ENCODE measurements at regions not wholly inside any gene's neighbourhood (a gene's known extent, or its start where the extent isn't known, plus 50 kb on each side); places are given as distances from the start of the nearest gene placed in this dataset.

- no peak for TF ChIP-seq CTCF (conservative IDR thresholded peaks at IDR 0.05; ENCODE audit: low read length)
Measured at GRCh38 chr2:59925321-59925720, 628.1 kb downstream of the BCL11A start.

GRCh38 chr2:59924346-59924745, 629.1 kb downstream of the BCL11A start:
- no peak for DNase-seq (ENCODE audit: low read depth)
- H3K4me3 ChIP-seq (ENCODE audit: low read length): no peak overlapping the region
- TF ChIP-seq CTCF (conservative IDR thresholded peaks at IDR 0.05; ENCODE audit: low read length): no peak

More at GRCh38 chr2:59925321-59925720, 628.1 kb downstream of the BCL11A start:
- H3K4me3 ChIP-seq (ENCODE audit: low read length): no peak overlapping the region
- DNase-seq (ENCODE audit: low read depth): no peak

GRCh38 chr2:59922450-59922849, 631.0 kb downstream of the BCL11A start:
- TF ChIP-seq CTCF (conservative IDR thresholded peaks at IDR 0.05; ENCODE audit: low read length): no peak
- H3K4me3 ChIP-seq (ENCODE audit: low read length): no peak overlapping the region
- no peak for DNase-seq (ENCODE audit: low read depth)

- no peak for TF ChIP-seq CTCF (conservative IDR thresholded peaks at IDR 0.05; ENCODE audit: low read length)
- DNase-seq (ENCODE audit: low read depth): no peak
- no peak overlapping the region for H3K4me3 ChIP-seq (ENCODE audit: low read length)
Measured at GRCh38 chr2:59921743-59922142, 631.7 kb downstream of the BCL11A start.

- no peak overlapping the region for H3K4me3 ChIP-seq (ENCODE audit: low read length)
- TF ChIP-seq CTCF (conservative IDR thresholded peaks at IDR 0.05; ENCODE audit: low read length): no peak
- DNase-seq (ENCODE audit: low read depth): no peak
Measured at GRCh38 chr2:59920961-59921360, 632.5 kb downstream of the BCL11A start.

GRCh38 chr2:59920307-59920706, 633.1 kb downstream of the BCL11A start:
- H3K4me3 ChIP-seq (ENCODE audit: low read length): no peak overlapping the region
- TF ChIP-seq CTCF (conservative IDR thresholded peaks at IDR 0.05; ENCODE audit: low read length): no peak
- DNase-seq (ENCODE audit: low read depth): no peak

- no peak for DNase-seq (ENCODE audit: low read depth)
- no peak for TF ChIP-seq CTCF (conservative IDR thresholded peaks at IDR 0.05; ENCODE audit: low read length)
- no peak overlapping the region for H3K4me3 ChIP-seq (ENCODE audit: low read length)
Measured at GRCh38 chr2:59919579-59919978, 633.9 kb downstream of the BCL11A start.
